ENCODE measurements at regions not wholly inside any gene's neighbourhood (a gene's known extent, or its start where the extent isn't known, plus 50 kb on each side); places are given as distances from the start of the nearest gene placed in this dataset.

DNA sequence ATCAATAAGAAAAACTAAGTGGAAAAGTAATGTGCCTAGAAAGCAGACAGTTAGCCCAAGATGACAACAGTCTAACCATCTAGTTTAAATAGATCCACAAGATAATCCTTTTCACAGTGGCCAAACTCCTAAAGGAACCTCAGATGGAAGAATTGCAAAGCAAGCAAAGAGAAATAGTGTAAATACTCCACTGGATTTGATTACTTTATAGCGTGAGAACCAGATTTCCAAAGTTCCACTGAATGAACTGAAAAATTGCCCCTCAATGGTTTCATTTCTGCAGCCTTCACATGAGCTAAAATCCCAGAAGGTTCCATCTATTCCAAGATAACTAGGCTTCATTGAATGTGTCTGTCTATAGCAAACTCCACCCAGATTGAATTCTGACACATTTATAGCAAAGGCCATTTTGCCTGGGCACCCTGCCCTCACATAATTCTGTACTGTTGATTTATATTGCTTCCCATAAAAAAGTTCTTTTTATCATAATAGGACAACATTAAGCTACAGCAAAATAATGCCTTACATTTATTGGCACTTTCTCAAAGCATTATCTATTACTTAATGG lies 129.7 kb upstream of the THBS1 start:
- TF ChIP-seq, protein P1, sequence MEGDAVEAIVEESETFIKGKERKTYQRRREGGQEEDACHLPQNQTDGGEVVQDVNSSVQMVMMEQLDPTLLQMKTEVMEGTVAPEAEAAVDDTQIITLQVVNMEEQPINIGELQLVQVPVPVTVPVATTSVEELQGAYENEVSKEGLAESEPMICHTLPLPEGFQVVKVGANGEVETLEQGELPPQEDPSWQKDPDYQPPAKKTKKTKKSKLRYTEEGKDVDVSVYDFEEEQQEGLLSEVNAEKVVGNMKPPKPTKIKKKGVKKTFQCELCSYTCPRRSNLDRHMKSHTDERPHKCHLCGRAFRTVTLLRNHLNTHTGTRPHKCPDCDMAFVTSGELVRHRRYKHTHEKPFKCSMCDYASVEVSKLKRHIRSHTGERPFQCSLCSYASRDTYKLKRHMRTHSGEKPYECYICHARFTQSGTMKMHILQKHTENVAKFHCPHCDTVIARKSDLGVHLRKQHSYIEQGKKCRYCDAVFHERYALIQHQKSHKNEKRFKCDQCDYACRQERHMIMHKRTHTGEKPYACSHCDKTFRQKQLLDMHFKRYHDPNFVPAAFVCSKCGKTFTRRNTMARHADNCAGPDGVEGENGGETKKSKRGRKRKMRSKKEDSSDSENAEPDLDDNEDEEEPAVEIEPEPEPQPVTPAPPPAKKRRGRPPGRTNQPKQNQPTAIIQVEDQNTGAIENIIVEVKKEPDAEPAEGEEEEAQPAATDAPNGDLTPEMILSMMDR (IDR thresholded peaks at IDR 0.05 in 8 of 11, conservative IDR thresholded peaks at IDR 0.05 in 3 of 11): no peak
- TF ChIP-seq POLR2AphosphoS5 (IDR thresholded peaks at IDR 0.05): no peak
- TF ChIP-seq POLR2A (IDR thresholded peaks at IDR 0.05): no peak
- no peaks in the 10 kb centered on the region for H3K9me3 ChIP-seq
- H3K4me3 ChIP-seq: no peak overlapping the region
- H3K27me3 ChIP-seq (replicated peaks in 1 of 7): no peaks in the 10 kb centered on the region
- H3K4me1 ChIP-seq: peaks cover 0 to 18% (median 6%) of the 10 kb centered on the region in 6 donors
- H3K36me3 ChIP-seq: no peaks in the 10 kb centered on the region
- no peak for DNase-seq
- intact Hi-C loops (cut with DNase I; ENCODE audit: low total_unique reads): no loop called here
- H3K27ac ChIP-seq: peak overlapping the region in 1 of 8 donors; percentile 28
- 85 to 100% (median 91%) methylated on average over 1 of the region's 1 CpG for WGBS, 5 donors

DNA sequence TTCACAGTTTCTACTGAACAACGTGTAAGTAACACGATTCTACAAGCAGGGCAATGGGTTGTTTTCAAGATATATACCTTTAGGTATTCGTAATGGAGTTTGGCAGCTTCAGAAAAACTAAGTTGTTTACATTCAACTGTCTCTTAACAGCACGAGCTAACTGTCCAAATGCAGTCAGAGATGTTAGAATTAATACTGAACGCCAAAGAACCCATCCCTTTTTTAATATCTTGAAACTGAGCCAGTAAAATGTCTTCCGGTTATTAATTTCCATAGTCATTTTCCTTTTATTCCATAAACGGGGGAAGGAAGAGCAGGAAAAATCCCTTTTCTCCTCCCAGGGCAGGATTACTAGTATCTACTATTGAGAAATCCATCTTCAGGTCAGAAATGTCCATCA lies 129.0 kb upstream of the THBS1 start:
- Histone ChIP-seq H3K27ac (peak overlapping the region in 1 of 8 donors; percentile 28), H3K36me3 (no peaks in the 10 kb centered on the region), H3K4me3 (no peak overlapping the region), H3K27me3 (replicated peaks in 1 of 7) (no peaks in the 10 kb centered on the region), H3K9me3 (no peaks in the 10 kb centered on the region), H3K4me1 (peaks cover 0 to 18% (median 6%) of the 10 kb centered on the region in 6 donors)
- no peak for TF ChIP-seq POLR2A (IDR thresholded peaks at IDR 0.05)
- no peak for TF ChIP-seq POLR2AphosphoS5 (IDR thresholded peaks at IDR 0.05)
- TF ChIP-seq, protein P1 (IDR thresholded peaks at IDR 0.05 in 8 of 11, conservative IDR thresholded peaks at IDR 0.05 in 3 of 11): no peak
- 55 to 71% (median 65%) methylated on average over 7 of the region's 7 CpGs for WGBS, 5 donors
- no peak for DNase-seq
- intact Hi-C loops (cut with DNase I; ENCODE audit: low total_unique reads): no loop called here

DNA sequence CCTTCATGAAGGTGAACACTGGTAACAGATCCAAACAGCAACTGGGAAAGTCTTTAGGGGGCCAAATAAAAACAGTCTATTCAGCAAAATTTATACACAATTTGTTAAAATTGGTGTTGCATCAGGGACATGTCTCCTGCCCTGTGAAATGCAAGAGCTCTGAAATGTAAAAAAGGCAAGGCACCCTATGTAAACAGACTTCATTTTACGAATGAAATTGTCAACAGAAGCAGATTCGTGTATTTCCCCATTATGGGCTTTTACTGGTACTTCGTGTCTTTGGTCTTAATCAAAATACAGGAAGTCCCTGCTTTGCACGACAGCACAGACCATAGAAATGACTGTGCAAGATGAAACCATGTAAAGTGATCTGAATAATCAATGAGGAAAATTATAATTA lies 127.3 kb upstream of the THBS1 start:
- no peak for DNase-seq
- H3K4me3 ChIP-seq: no peak overlapping the region
- peak overlapping the region in 5 of 8 donors; percentile 32 to 82 (median 72) for H3K27ac ChIP-seq
- H3K4me1 ChIP-seq: peaks cover 0 to 18% (median 6%) of the 10 kb centered on the region in 6 donors
- WGBS, 5 donors: 23 to 28% (median 26%) methylated on average over 4 of the region's 4 CpGs
- H3K9me3 ChIP-seq: no peaks in the 10 kb centered on the region
- intact Hi-C loops (cut with DNase I; ENCODE audit: low total_unique reads): no loop called here
- H3K27me3 ChIP-seq (replicated peaks in 1 of 7): no peaks in the 10 kb centered on the region
- H3K36me3 ChIP-seq: no peaks in the 10 kb centered on the region
- no peak for TF ChIP-seq POLR2A (IDR thresholded peaks at IDR 0.05)
- TF ChIP-seq, protein P1 (IDR thresholded peaks at IDR 0.05 in 8 of 11, conservative IDR thresholded peaks at IDR 0.05 in 3 of 11): no peak
- TF ChIP-seq POLR2AphosphoS5 (IDR thresholded peaks at IDR 0.05): no peak

DNA sequence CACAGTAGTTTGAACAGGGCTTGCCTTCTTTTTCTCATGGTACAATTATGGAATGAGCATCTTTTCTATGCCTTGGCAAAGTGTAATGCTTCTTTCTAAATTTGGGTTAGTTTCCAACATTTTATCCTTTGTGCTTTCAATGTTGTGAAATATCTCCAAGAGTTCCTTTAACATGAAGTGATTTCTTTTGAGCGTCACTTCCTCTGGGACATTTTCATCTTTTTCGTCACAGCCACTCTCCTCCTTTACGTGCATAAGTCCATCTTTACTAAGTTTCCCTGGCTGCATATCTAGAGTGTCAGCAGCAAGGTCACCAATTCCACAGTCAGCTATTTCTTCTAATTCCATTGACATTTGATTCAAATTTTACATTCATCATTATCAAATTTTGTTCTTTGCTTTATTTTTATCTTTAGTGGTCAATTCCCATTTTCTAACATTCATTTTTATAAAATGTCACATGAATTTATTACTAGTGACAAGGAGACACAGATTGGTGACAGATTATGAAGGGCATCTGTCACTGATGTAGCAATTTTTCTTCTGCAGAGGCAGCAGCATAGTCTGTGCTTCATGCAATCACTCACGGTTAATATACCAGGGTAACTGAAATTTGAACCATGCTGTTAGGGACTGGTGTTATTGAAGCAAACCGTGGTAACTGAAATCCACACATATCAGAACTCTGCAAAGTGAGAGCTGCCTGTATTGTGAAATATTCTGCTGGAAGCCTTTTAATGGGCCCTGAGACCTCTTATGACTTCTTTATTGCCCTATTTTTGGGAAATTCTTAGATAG lies 126.5 kb upstream of the THBS1 start:
- intact Hi-C loops (cut with DNase I; ENCODE audit: low total_unique reads): no loop called here
- H3K9me3 ChIP-seq: no peaks in the 10 kb centered on the region

More for the DNA sequence above, 126.5 kb upstream of the THBS1 start:
- H3K36me3 ChIP-seq: no peaks in the 10 kb centered on the region
- no peak overlapping the region for H3K4me3 ChIP-seq
- peaks cover 0 to 18% (median 6%) of the 10 kb centered on the region in 6 donors for H3K4me1 ChIP-seq
- H3K27me3 ChIP-seq (replicated peaks in 1 of 7): no peaks in the 10 kb centered on the region
- peak overlapping the region in 4 of 8 donors; percentile 54 to 82 (median 76) for H3K27ac ChIP-seq
- 52 to 73% (median 61%) methylated on average over 5 of the region's 5 CpGs for WGBS, 5 donors
- TF ChIP-seq POLR2A (IDR thresholded peaks at IDR 0.05): no peak
- TF ChIP-seq POLR2AphosphoS5 (IDR thresholded peaks at IDR 0.05): peak in 1 of 3 donors; percentile 28
- no peak for DNase-seq

All from spleen (tissue), 11 donors.